MM.1S (cell line): ENCODE measurements at regions not wholly inside any gene's neighbourhood (a gene's known extent, or its start where the extent isn't known, plus 50 kb on each side); places are given as distances from the start of the nearest gene placed in this dataset.

Experiments
- EZH2 ChIP-seq: fragments of 300-600 bp; sonication (generic); optimal IDR thresholded peaks from 2 replicates; pipeline ENCODE3; 2017; ENCODE audit warnings: low read depth, mild to moderate bottlenecking, antibody characterized with exemption, low read length, mixed read lengths
- EZH2phosphoT487 ChIP-seq: fragments of 300-600 bp; sonication (generic); IDR thresholded peaks from 2 replicates; pipeline ENCODE4 v1.6.1; 2018; ENCODE audit warnings: antibody characterized with exemption, low read length
- TF ChIP-seq, protein P1 (sequence below): fragments of 300-600 bp; sonication (generic); IDR thresholded peaks from 2 replicates; pipeline ENCODE4 v1.5.1; 2016; ENCODE audit warnings: antibody characterized with exemption, low read length, mixed read lengths

GRCh38 chr3:35078780-35079179 is 560.5 kb upstream of the ARPP21 start:
- TF ChIP-seq, protein P1, sequence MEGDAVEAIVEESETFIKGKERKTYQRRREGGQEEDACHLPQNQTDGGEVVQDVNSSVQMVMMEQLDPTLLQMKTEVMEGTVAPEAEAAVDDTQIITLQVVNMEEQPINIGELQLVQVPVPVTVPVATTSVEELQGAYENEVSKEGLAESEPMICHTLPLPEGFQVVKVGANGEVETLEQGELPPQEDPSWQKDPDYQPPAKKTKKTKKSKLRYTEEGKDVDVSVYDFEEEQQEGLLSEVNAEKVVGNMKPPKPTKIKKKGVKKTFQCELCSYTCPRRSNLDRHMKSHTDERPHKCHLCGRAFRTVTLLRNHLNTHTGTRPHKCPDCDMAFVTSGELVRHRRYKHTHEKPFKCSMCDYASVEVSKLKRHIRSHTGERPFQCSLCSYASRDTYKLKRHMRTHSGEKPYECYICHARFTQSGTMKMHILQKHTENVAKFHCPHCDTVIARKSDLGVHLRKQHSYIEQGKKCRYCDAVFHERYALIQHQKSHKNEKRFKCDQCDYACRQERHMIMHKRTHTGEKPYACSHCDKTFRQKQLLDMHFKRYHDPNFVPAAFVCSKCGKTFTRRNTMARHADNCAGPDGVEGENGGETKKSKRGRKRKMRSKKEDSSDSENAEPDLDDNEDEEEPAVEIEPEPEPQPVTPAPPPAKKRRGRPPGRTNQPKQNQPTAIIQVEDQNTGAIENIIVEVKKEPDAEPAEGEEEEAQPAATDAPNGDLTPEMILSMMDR = no peak
- TF ChIP-seq EZH2 (no peak), EZH2phosphoT487 (no peak)
